Activated T-cell treated with anti-CD3 and anti-CD28 coated beads, Interleukin-2, amount 50 U/mL, for 24 hours (primary cell): ENCODE measurements at regions not wholly inside any gene's neighbourhood (a gene's known extent, or its start where the extent isn't known, plus 50 kb on each side); places are given as distances from the start of the nearest gene placed in this dataset.
"Not testable (repeated sequence)": the region's sequence is repeated elsewhere in the genome, so short reads cannot be mapped to it uniquely, and the experiment has no call there.

ENCODE experiments used
- DNase-seq: peaks from one replicate; pipeline ENCODE4 v3.0.0-alpha.2; 2020
- H3K27ac Mint-ChIP-seq: 2 replicates; pipeline ENCODE4 v1.8.0; 2020; ENCODE audit warnings: mild to moderate bottlenecking, mixed read lengths
- H3K27me3 Mint-ChIP-seq: 2 replicates; pipeline ENCODE4 v1.8.0; 2020; ENCODE audit warnings: mixed read lengths
- H3K36me3 Mint-ChIP-seq: 2 replicates; pipeline ENCODE4 v1.8.0; 2020; ENCODE audit warnings: low read depth, mixed read lengths
- H3K4me1 Mint-ChIP-seq: 2 replicates; pipeline ENCODE4 v1.8.0; 2020; ENCODE audit warnings: low read depth, mixed read lengths
- H3K4me3 Mint-ChIP-seq: 2 replicates; pipeline ENCODE4 v1.8.0; 2020; ENCODE audit warnings: mild to moderate bottlenecking, moderate library complexity, mixed read lengths
- H3K9me3 Mint-ChIP-seq: 2 replicates; pipeline ENCODE4 v1.8.0; 2020; ENCODE audit warnings: mixed read lengths

DNA sequence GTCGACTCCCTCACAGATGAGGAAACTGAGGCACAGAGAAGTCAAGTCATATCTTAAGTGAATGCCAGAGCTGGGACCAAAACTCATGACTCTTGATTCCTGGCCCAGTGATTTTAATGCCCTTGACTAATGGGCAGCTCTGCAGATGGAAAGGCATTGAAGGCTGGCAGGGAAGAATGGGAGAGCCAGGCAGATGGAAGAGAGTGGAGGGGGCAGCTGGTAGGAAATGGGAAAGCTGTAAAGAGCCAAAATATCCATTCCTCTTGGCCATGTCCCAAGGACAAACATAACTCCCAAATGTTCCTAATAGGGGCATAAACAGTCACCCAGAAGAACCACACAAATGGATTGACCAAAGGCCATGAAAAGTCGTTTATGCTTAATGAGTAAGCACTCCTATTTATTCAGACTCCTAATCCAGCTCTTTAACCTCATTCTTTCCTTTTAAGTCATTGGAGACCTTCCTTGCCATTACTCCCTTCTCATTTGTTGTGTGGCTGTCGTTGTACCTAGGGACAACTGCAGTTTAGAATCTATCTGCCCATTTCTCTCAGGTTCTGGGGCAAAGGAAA is 330.5 kb upstream of the ROPN1 start:
- no peaks in the 10 kb centered on the region for H3K9me3 Mint-ChIP-seq
- no peak overlapping the region for H3K4me3 Mint-ChIP-seq
- no peaks in the 10 kb centered on the region for H3K4me1 Mint-ChIP-seq
- peaks cover 4% of the 10 kb centered on the region for H3K27me3 Mint-ChIP-seq
- DNase-seq = no peak
- no peak overlapping the region for H3K27ac Mint-ChIP-seq
- H3K36me3 Mint-ChIP-seq = no peaks in the 10 kb centered on the region

DNA sequence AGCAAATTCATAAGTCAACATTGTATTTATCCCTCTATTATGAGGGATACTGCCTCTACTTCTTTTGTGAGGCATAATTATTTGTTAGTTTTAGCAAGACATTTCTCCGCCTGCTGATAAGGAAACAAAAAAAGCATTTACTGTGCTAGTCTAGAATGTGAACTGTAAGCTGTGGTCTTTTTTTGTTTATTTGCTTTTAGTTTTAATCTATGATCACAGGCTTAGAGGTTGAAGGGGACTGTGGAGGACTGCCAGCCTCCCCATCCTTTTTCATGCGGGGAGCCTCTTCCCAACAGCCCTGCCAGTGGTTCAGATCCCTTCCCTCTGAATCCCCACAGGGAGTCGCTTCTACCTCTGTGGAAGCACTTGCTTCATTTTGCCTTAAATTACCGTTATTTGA is 331.0 kb upstream of the ROPN1 start:
- no peaks in the 10 kb centered on the region for H3K4me1 Mint-ChIP-seq
- no peaks in the 10 kb centered on the region for H3K36me3 Mint-ChIP-seq
- H3K27me3 Mint-ChIP-seq = peaks cover 4% of the 10 kb centered on the region
- no peak overlapping the region for H3K27ac Mint-ChIP-seq
- H3K4me3 Mint-ChIP-seq = no peak overlapping the region
- H3K9me3 Mint-ChIP-seq = no peaks in the 10 kb centered on the region
- DNase-seq = no peak

DNA sequence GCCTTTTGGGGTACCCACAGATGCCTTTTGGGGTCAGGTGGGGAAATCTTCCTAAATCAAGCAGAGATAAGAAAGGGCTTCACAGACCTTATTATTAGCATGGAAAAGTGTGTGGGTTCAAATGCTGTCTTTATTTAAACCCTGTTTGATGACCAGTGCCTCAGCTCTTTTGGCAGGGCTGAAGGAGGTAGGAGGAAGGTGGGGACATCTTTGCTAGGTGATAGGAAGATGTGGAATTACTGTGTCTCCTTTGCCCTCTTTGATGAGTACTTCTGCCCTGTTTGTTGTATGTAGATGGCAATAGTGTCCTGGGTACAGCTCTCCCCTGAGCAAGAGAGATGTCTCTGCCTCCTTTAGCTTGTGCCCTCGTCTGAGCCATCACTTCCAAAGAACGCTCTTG is 333.3 kb upstream of the ROPN1 start:
- Mint-ChIP-seq H3K36me3 (no peaks in the 10 kb centered on the region), H3K4me1 (no peaks in the 10 kb centered on the region), H3K4me3 (no peak overlapping the region), H3K9me3 (no peaks in the 10 kb centered on the region), H3K27me3 (peaks cover 6% of the 10 kb centered on the region), H3K27ac (no peak overlapping the region)
- no peak for DNase-seq

DNA sequence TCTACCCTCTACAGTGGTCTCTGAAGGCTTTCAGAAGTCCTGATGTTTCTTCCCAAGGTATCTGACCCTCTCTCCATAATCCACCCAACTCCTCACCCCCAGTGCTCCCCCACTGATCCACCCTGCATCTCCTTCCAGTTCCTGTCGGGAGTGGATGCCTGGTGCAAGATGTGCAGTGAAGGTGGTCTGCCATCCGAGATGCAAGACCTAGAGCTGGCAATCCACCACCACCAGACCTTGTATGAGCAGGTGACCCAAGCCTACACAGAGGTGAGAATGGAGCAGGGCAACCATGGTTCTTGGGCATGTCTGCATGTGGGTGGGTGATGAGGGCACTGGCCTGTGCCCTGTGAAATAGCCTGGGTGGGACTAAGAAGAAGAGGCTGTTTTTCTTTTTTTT is 337.8 kb upstream of the ROPN1 start:
- Mint-ChIP-seq H3K4me3 (no peak overlapping the region), H3K27ac (no peak overlapping the region), H3K4me1 (no peaks in the 10 kb centered on the region), H3K36me3 (no peaks in the 10 kb centered on the region), H3K9me3 (no peaks in the 10 kb centered on the region), H3K27me3 (peaks cover 6% of the 10 kb centered on the region)
- no peak for DNase-seq

GRCh38 chr3:124333931-124334640 is 342.2 kb upstream of the ROPN1 start:
- no peak for DNase-seq
- Mint-ChIP-seq H3K27me3 (peaks cover 11% of the 10 kb centered on the region), H3K4me1 (no peaks in the 10 kb centered on the region), H3K27ac (no peak overlapping the region), H3K4me3 (no peak overlapping the region), H3K9me3 (no peaks in the 10 kb centered on the region), H3K36me3 (no peaks in the 10 kb centered on the region)

- DNase-seq = no peak
- H3K36me3 Mint-ChIP-seq = no peaks in the 10 kb centered on the region
- H3K27ac Mint-ChIP-seq = no peak overlapping the region
- H3K9me3 Mint-ChIP-seq = no peaks in the 10 kb centered on the region
- no peak overlapping the region for H3K4me3 Mint-ChIP-seq
- peaks cover 11% of the 10 kb centered on the region for H3K27me3 Mint-ChIP-seq
- H3K4me1 Mint-ChIP-seq = no peaks in the 10 kb centered on the region
Observed at GRCh38 chr3:124336067-124336656, 344.2 kb upstream of the ROPN1 start.

- Mint-ChIP-seq H3K9me3 (no peaks in the 10 kb centered on the region), H3K27ac (no peak overlapping the region), H3K4me3 (no peak overlapping the region), H3K27me3 (peaks cover 4% of the 10 kb centered on the region), H3K36me3 (no peaks in the 10 kb centered on the region), H3K4me1 (no peaks in the 10 kb centered on the region)
- DNase-seq = no peak
Observed at GRCh38 chr3:124345845-124346244, 353.9 kb upstream of the ROPN1 start.

DNA sequence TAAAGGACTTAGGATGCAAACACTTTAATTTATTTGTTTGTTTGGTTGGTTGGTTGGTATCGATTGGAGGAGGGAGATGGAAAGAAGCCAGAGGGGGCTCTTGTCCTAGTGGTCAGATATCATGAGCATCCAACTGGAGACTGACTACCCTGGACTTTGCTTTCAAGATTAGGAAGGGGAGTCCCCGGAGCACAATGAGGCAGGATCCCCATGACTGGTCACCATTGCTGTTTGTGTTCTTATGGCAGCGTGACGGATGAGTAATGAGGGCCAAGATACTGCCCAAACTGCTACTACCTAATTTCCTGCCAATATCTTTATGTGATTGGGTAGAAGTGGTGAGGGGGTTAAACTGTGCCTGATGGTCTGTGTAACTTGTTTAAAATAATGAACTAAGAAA is 354.6 kb upstream of the ROPN1 start:
- no peaks in the 10 kb centered on the region for H3K36me3 Mint-ChIP-seq
- H3K27ac Mint-ChIP-seq = no peak overlapping the region
- H3K9me3 Mint-ChIP-seq = no peaks in the 10 kb centered on the region
- H3K4me1 Mint-ChIP-seq = no peaks in the 10 kb centered on the region
- H3K27me3 Mint-ChIP-seq = peaks cover 4% of the 10 kb centered on the region
- H3K4me3 Mint-ChIP-seq = no peak overlapping the region
- DNase-seq = no peak

- no peaks in the 10 kb centered on the region for H3K4me1 Mint-ChIP-seq
- no peaks in the 10 kb centered on the region for H3K9me3 Mint-ChIP-seq
- H3K36me3 Mint-ChIP-seq = no peaks in the 10 kb centered on the region
- no peak overlapping the region for H3K27ac Mint-ChIP-seq
- H3K4me3 Mint-ChIP-seq = no peak overlapping the region
- DNase-seq = no peak
- H3K27me3 Mint-ChIP-seq = peaks cover 4% of the 10 kb centered on the region
Observed at GRCh38 chr3:124347418-124347817, 355.5 kb upstream of the ROPN1 start.

GRCh38 chr3:124348555-124348954 is 356.6 kb upstream of the ROPN1 start:
- not testable (repeated sequence) for H3K36me3 Mint-ChIP-seq, H3K4me1 Mint-ChIP-seq, H3K4me3 Mint-ChIP-seq, H3K27ac Mint-ChIP-seq, H3K27me3 Mint-ChIP-seq, H3K9me3 Mint-ChIP-seq, DNase-seq

- no peak for DNase-seq
- H3K4me3 Mint-ChIP-seq = no peak overlapping the region
- no peaks in the 10 kb centered on the region for H3K36me3 Mint-ChIP-seq
Observed at GRCh38 chr3:124351430-124352148, 359.7 kb upstream of the ROPN1 start.

DNA sequence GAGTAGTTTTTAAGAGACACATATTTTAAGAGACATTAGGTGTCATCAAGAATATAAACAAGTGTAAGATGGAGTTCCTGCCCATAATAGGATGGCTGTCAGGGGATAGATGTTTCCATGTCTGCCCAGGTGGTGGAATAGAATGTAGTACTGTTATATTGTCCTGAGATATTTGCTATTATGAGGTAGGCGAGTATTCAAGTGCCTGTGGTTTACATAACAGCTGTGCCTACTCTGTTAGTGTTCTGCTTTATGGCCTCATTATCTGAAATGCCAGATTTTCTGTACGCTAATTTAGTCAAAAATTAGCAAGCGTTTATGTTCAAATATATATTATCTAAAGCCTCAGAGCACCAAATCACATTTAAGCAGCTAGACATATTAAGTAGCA is 360.2 kb upstream of the ROPN1 start:
- no peak for DNase-seq
- no peak overlapping the region for H3K27ac Mint-ChIP-seq
- peaks cover 9% of the 10 kb centered on the region for H3K27me3 Mint-ChIP-seq

More at GRCh38 chr3:124351430-124352148, 359.7 kb upstream of the ROPN1 start:
- Mint-ChIP-seq H3K27ac (no peak overlapping the region), H3K9me3 (no peaks in the 10 kb centered on the region), H3K4me1 (no peaks in the 10 kb centered on the region), H3K27me3 (peaks cover 6% of the 10 kb centered on the region)

GRCh38 chr3:124353691-124354090 is 361.8 kb upstream of the ROPN1 start:
- Mint-ChIP-seq H3K27ac (no peak overlapping the region), H3K27me3 (peaks cover 10% of the 10 kb centered on the region), H3K9me3 (no peaks in the 10 kb centered on the region), H3K36me3 (no peaks in the 10 kb centered on the region), H3K4me3 (no peak overlapping the region), H3K4me1 (no peaks in the 10 kb centered on the region)
- DNase-seq = no peak

More for the DNA sequence above, 360.2 kb upstream of the ROPN1 start:
- no peak overlapping the region for H3K4me3 Mint-ChIP-seq
- no peaks in the 10 kb centered on the region for H3K9me3 Mint-ChIP-seq
- no peaks in the 10 kb centered on the region for H3K36me3 Mint-ChIP-seq
- no peaks in the 10 kb centered on the region for H3K4me1 Mint-ChIP-seq

GRCh38 chr3:124354150-124354549 is 362.2 kb upstream of the ROPN1 start:
- H3K27me3 Mint-ChIP-seq = peaks cover 13% of the 10 kb centered on the region
- H3K36me3 Mint-ChIP-seq = no peaks in the 10 kb centered on the region
- no peak overlapping the region for H3K4me3 Mint-ChIP-seq
- H3K4me1 Mint-ChIP-seq = no peaks in the 10 kb centered on the region
- H3K27ac Mint-ChIP-seq = no peak overlapping the region
- no peaks in the 10 kb centered on the region for H3K9me3 Mint-ChIP-seq
- no peak for DNase-seq

DNA sequence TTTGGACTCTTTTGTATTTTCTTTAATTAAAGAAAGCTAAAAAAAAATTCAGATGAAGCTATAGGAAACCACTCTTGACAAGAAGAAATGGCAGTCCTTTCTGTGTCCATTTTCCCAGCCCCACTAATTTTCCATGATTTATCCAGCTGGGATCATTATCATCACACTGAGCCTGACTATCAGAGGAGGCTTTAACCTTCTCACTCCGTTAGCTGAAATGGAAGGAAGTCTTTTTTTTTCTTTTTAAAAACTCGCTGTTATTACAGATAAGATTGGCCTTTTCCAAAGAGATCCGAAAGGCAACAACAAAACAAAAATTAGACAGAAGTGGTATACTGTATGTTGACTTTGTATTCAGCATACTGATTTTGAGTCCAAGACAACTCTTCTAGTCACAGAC is 366.2 kb upstream of the ROPN1 start:
- Mint-ChIP-seq H3K27ac (no peak overlapping the region), H3K36me3 (no peaks in the 10 kb centered on the region), H3K4me3 (no peak overlapping the region), H3K4me1 (no peaks in the 10 kb centered on the region), H3K9me3 (no peaks in the 10 kb centered on the region), H3K27me3 (peaks cover 23% of the 10 kb centered on the region)
- DNase-seq = no peak
